ENCODE measurements at regions not wholly inside any gene's neighbourhood (a gene's known extent, or its start where the extent isn't known, plus 50 kb on each side); places are given as distances from the start of the nearest gene placed in this dataset.

DNA sequence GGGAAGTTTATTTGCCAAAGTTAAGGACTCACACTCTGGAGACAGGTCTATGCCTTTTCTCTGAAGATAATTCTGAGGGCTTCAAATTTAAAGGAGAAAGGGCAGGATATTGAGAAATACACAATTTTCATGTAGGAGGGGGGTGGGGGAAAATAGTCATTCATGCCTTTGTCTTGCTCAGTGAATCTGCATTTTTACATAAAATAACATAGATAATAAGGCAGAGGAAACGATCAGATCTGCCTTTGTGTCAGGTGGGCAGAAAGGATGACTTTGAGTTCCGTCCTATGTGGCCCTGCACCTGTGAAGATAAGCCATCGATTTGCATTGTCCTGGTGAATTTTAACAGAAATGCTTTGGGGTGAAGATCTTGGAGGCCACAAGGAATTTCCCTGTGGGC, 76.8 kb downstream of the SC5D start:
- Histone ChIP-seq H2BK120ac (ENCODE audit: low read depth, low read length) (no peak overlapping the region), H4K8ac (ENCODE audit: low read depth in 2 of 2, low read length in 2 of 2) (no peak overlapping the region), H3K9me3 (ENCODE audit: control insufficient read depth, insufficient read depth, low read length) (no peaks in the 10 kb centered on the region), H3K79me1 (ENCODE audit: low read depth in 1 of 2, low read length in 2 of 2) (no peaks in the 10 kb centered on the region), H2BK15ac (ENCODE audit: low read depth, low read length) (no peak overlapping the region), H3K4me2 (ENCODE audit: low read depth, low read length) (no peak overlapping the region), H3K56ac (ENCODE audit: extremely low read depth, insufficient read depth, low read length) (no peak overlapping the region), H3K4me3 (ENCODE audit: insufficient read depth, low read depth, low read length) (no peak overlapping the region), H3K9me1 (ENCODE audit: insufficient read depth, low read length) (no peaks in the 10 kb centered on the region), H3K4me1 (ENCODE audit: control insufficient read depth, insufficient read depth, low read length) (no peaks in the 10 kb centered on the region), H3K36me3 (ENCODE audit: control insufficient read depth, insufficient read depth, low read length) (no peaks in the 10 kb centered on the region), H4K20me1 (ENCODE audit: insufficient read depth, low read length) (no peaks in the 10 kb centered on the region), H3K4ac (ENCODE audit: low read depth, low read length) (no peak overlapping the region), H2BK20ac (ENCODE audit: low read depth, low read length) (no peak overlapping the region), H3K18ac (ENCODE audit: low read depth, low read length) (no peak overlapping the region), H2BK5ac (ENCODE audit: low read depth, low read length, poor library complexity, severe bottlenecking) (no peak overlapping the region), H2AK9ac (replicated peaks; ENCODE audit: low read depth, low read length, poor library complexity) (no peak overlapping the region), H3K14ac (replicated peaks; ENCODE audit: low read depth, low read length) (no peak overlapping the region), H3K27ac (ENCODE audit: insufficient read depth, low read length) (no peak overlapping the region), H3K27me3 (ENCODE audit: control insufficient read depth, insufficient read depth, low read length) (peaks cover 31% of the 10 kb centered on the region), H3K23ac (ENCODE audit: low read depth, low read length) (no peak overlapping the region), H3K9ac (ENCODE audit: low read depth, low read length) (no peak overlapping the region), H4K5ac (ENCODE audit: low read depth, low read length) (no peak overlapping the region), H4K91ac (ENCODE audit: insufficient read depth, low read depth, low read length) (no peak overlapping the region), H2AK5ac (ENCODE audit: low read depth, low read length) (no peak overlapping the region), H2AFZ (replicated peaks; ENCODE audit: low read length, poor library complexity) (no peak overlapping the region)
- BruUV-seq (replicated peaks), result no TSS peak
- no peak for DNase-seq
- WGBS, 2 experiments (ENCODE audit: extremely low coverage in 2 of 2, insufficient read length in 1 of 2), result 64% methylated on average over 2 of the region's 3 CpGs; no CpG with 5 or more reads in 1 of the 2 experiments
- ATAC-seq (ENCODE audit: low read depth), result no peak
- intact Hi-C loops (cut with micrococcal nuclease), result no loop called here
- CTCF ChIA-PET, result interaction anchor here (1.2 kb wide), 1 partner anchor 49 kb away, joined by 3 read pairs; no protein-coding TSS in a partner anchor
- no peak for TF ChIP-seq RFX5 (IDR thresholded peaks at IDR 0.05; ENCODE audit: low read depth, low read length)
- TF ChIP-seq USF2 (IDR thresholded peaks at IDR 0.05; ENCODE audit: low read depth, low read length), result no peak
- no peak for TF ChIP-seq FOS (IDR thresholded peaks at IDR 0.05; ENCODE audit: low read depth, low read length)
- no peak for TF ChIP-seq MXI1 (IDR thresholded peaks at IDR 0.05; ENCODE audit: borderline replicate concordance, low read depth, low read length)
- no peak for TF ChIP-seq POLR2A (IDR thresholded peaks at IDR 0.05; ENCODE audit: low read depth, low read length)
- no peak for TF ChIP-seq CTCF (conservative IDR thresholded peaks at IDR 0.05; ENCODE audit: low read depth, low read length)
- no peak for TF ChIP-seq RCOR1 (IDR thresholded peaks at IDR 0.05; ENCODE audit: insufficient replicate concordance, low read length)
- no peak for TF ChIP-seq MAFK (IDR thresholded peaks at IDR 0.05; ENCODE audit: low read depth, low read length)
- TF ChIP-seq CHD1 (IDR thresholded peaks at IDR 0.05; ENCODE audit: low read depth, low read length), result no peak
- TF ChIP-seq SMC3 (IDR thresholded peaks at IDR 0.05; ENCODE audit: low read depth, low read length), result no peak
- TF ChIP-seq RAD21 (IDR thresholded peaks at IDR 0.05; ENCODE audit: low read length), result no peak
- TF ChIP-seq, protein P1, sequence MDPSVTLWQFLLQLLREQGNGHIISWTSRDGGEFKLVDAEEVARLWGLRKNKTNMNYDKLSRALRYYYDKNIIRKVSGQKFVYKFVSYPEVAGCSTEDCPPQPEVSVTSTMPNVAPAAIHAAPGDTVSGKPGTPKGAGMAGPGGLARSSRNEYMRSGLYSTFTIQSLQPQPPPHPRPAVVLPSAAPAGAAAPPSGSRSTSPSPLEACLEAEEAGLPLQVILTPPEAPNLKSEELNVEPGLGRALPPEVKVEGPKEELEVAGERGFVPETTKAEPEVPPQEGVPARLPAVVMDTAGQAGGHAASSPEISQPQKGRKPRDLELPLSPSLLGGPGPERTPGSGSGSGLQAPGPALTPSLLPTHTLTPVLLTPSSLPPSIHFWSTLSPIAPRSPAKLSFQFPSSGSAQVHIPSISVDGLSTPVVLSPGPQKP (IDR thresholded peaks at IDR 0.05; ENCODE audit: borderline replicate concordance, low read depth, low read length), result no peak
- no peak for TF ChIP-seq BHLHE40 (IDR thresholded peaks at IDR 0.05; ENCODE audit: low read depth, low read length)
- TF ChIP-seq MAZ (IDR thresholded peaks at IDR 0.05; ENCODE audit: borderline replicate concordance, low read depth, low read length), result no peak
- no peak for TF ChIP-seq NFE2L2 (IDR thresholded peaks at IDR 0.05; ENCODE audit: low read depth, low read length)
- no peak for TF ChIP-seq CEBPB (IDR thresholded peaks at IDR 0.05; ENCODE audit: low read depth, low read length)
- in situ Hi-C loops (cut with MboI; ENCODE audit: low sequenced_read_pairs), result no loop called here
- POLR2A ChIA-PET (ENCODE audit: unreplicated experiment), result no interaction called here
- dilution Hi-C loops (cut with HindIII; ENCODE audit: low sequenced_read_pairs, unreplicated experiment), result no loop called here
